Fibroblast of villous mesenchyme (primary cell): ENCODE measurements at regions not wholly inside any gene's neighbourhood (a gene's known extent, or its start where the extent isn't known, plus 50 kb on each side); places are given as distances from the start of the nearest gene placed in this dataset.
"Not testable (repeated sequence)": the region's sequence is repeated elsewhere in the genome, so short reads cannot be mapped to it uniquely, and the experiment has no call there.

Experiments used
- DNase-seq: peaks from one replicate; pipeline ENCODE4 v3.0.0-alpha.2; 2010; ENCODE audit warnings: low read depth
- H3K4me3 ChIP-seq: 2 replicates; pipeline ENCODE4 v1.5.1; 2011; ENCODE audit warnings: low read depth, mild to moderate bottlenecking, low read length
- CTCF ChIP-seq: IDR thresholded peaks from 2 replicates; pipeline ENCODE4 v1.5.1; 2012; ENCODE audit warnings: low read depth, mild to moderate bottlenecking, low read length; ENCODE audit not compliant: insufficient read depth

- TF ChIP-seq CTCF, result no peak
- no peak overlapping the region for H3K4me3 ChIP-seq
- peak; percentile 38 for DNase-seq
Measured at GRCh38 chr5:32909207-32909606, 198.1 kb downstream of the NPR3 start.

GRCh38 chr5:32916648-32917047 is 205.5 kb downstream of the NPR3 start:
- peak; percentile 45 for TF ChIP-seq CTCF
- no peak overlapping the region for H3K4me3 ChIP-seq
- DNase-seq, result peak; percentile 17

- TF ChIP-seq CTCF, result no peak
- DNase-seq, result no peak
- no peak overlapping the region for H3K4me3 ChIP-seq
Measured at GRCh38 chr5:32928761-32929160, 217.6 kb downstream of the NPR3 start.

GRCh38 chr5:32931438-32931837 is 220.3 kb downstream of the NPR3 start:
- not testable (repeated sequence) for H3K4me3 ChIP-seq, DNase-seq

GRCh38 chr5:32932241-32932935 is 221.3 kb downstream of the NPR3 start:
- TF ChIP-seq CTCF, result no peak
- no peak for DNase-seq
- H3K4me3 ChIP-seq, result no peak overlapping the region

- no peak for TF ChIP-seq CTCF
- no peak for DNase-seq
- no peak overlapping the region for H3K4me3 ChIP-seq
Measured at GRCh38 chr5:32933692-32934091, 222.6 kb downstream of the NPR3 start.

- H3K4me3 ChIP-seq, result no peak overlapping the region
- DNase-seq, result no peak
- TF ChIP-seq CTCF, result no peak
Measured at GRCh38 chr5:32934529-32934928, 223.4 kb downstream of the NPR3 start.
